Activated CD8-positive, alpha-beta memory T cell treated with anti-CD3 and anti-CD28 coated beads, Interleukin-2, amount 50 U/mL, for 4 hours (primary cell): ENCODE measurements at regions not wholly inside any gene's neighbourhood (a gene's known extent, or its start where the extent isn't known, plus 50 kb on each side); places are given as distances from the start of the nearest gene placed in this dataset.
"Not testable (repeated sequence)": the region's sequence is repeated elsewhere in the genome, so short reads cannot be mapped to it uniquely, and the experiment has no call there.

ENCODE experiments used
- DNase-seq: peaks from one replicate; pipeline ENCODE4 v3.0.0-alpha.2; 2020

DNA sequence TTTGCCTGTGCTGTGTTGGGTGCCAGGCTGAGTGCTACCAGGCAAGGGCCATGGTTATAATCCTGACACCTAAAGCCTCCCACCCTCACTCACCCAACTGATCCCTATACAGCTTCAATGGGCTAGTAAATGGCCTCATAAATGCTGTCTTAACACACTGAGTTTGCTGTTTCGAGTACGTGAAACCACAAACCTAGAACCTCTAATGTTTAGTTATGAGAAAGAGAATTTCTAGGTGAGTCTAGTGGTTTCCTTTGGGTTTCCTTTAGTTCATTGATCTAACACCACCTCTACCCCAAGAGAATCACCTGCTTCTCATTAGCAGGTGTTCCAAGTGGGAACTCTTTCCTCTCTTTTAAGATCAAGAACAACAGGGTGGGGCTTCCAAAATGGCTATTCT is 172.0 kb downstream of the MC4R start:
- no peak for DNase-seq

GRCh38 chr18:60199505-60199904 is 173.1 kb downstream of the MC4R start:
- no peak for DNase-seq

DNA sequence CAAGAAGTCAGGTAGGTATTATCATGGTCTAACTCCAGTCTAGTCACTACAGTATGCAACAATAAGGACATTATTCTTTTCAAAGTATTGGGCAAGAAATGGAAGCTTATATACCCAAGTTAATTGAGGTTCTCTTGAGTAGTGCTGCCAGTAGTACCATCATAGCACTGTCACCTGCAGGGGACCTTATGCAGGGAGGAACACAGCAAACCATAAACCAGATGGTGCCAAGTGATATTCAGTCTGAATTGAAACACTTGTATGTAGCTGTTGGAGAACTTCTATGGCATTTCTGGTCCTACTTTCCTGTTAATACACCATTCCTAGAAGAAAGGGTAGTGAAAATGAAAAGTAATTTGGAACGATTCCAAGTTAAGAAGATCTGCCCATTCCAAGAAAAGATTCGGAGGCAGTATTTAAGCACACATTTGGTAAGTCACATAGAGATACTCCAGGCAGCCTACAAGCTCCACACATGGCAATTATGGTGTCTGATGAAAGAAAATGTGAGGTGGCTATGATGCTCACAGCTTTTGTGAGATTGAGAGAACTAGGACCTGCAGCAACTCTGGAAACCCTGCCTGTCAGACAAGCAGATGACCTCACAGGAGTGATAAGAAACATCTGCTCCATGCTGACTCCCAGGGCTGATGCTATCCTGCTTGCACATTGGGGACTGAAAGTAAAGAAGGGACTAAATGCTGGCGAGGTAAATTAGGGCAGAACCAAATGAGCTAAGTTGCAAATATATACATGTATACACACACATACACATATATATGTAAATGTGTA is 174.7 kb downstream of the MC4R start:
- no peak for DNase-seq

DNA sequence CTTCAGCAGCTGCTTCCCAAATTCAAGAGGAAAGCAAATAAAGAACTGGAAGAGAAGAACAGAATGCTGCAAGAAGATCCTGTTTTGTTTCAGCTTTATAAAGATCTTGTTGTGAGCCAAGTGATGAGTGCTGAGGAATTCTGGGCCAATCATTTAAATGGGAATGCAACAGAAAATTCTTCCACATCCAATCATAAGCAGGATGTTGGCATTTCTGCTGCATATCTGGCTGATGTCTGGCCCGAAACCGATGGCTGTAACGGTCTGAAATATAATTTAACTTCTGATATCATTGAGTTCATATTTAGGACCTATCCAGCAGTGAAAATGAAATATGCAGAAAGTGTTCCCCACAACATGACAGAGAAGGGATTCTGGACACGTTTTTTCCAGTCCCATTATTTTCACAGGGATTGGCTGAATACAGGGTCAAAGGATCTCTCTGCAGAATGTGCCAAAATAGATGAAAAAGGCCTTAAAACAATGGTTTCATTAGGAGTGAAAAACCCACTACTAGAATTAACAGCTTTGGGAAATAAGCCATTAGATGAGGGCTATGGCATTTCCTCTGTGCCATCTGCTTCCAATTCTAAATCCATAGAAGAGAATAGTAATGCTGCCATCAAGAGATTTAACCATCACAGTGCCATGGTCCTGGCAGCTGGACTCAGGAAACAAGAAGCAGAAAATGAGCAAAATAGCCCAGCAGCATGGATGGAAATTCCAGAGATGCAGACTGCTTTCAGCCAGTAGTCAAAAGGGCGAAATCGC is 175.6 kb downstream of the MC4R start:
- DNase-seq, result no peak

DNA sequence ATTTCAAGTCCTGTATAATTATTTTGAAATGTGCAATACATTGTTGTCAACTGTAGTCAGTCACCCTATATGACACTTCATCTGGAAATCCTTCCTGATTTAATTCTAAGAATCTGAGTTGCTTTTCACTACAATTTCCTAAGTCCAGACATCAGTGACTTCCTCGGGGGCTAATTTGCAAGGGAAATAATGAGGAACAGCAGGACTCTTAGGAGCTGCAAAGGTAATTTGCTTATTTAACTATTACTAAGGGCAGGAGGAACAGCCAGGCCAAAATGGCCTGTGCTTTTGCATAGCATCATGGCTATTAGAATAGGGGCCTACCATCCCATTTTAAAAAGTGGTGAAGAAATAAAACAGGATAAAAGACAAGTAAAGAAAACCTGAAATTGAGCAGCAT is 178.8 kb downstream of the MC4R start:
- DNase-seq, result no peak

- no peak for DNase-seq
These were observed 180.6 kb downstream of the MC4R start for GRCh38 chr18:60191926-60192325.

DNA sequence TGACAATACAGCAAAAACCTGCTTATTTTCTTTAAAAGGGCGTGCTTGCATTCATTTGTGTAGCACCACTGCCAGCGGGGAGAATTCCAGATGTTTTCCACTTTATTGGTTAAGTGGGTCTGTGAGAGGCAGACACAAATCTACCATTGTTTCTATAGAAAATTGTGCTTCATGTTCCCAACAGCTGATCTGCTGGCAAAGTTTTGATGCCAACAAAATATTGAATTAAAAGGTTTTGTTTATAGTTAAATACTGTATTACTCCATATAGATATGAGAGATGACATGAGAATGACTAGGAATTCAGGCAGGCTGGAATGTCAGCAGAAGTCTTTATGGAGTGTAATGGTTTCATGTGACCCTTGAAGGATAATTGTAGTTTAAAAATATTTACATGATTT is 182.7 kb downstream of the MC4R start:
- no peak for DNase-seq

DNA sequence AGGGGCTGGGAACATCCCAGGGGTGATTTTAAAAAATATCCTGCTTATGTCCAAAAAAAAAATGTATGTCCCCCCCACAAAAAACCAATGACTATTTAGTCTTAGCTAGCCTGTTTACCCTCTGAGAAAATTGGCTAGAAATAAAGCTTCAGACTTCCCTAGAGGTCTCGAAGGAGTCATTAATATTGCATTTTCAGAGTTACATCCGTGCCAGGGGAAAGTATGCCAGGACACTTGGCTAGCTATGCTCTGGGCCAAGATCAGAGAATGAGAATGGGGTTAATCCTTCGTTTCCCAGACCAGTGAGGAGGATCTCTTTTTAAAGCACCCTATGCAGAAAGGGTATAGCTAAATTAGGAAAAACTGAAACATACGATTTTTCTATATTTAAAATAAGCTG is 183.6 kb downstream of the MC4R start:
- DNase-seq, result no peak

DNA sequence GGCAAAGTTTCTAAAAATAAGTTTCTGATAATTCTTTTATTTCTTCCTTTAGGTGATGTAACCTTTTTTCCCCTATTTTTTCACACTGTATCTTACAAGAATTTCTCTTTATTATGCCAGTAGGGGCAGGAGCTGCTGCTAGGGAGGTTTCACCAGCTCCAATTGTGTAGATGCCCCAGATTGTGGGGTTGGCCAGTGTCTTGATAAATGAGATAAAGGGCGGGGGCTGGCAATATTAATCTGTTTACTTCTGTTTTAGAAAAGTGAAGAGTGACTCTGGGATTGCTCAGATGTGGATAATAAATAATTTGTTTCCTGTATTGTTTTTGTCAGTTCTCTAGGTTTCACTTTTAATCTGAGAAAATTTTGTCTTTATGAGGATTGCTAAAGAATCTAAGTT is 190.4 kb downstream of the MC4R start:
- DNase-seq, result no peak

DNA sequence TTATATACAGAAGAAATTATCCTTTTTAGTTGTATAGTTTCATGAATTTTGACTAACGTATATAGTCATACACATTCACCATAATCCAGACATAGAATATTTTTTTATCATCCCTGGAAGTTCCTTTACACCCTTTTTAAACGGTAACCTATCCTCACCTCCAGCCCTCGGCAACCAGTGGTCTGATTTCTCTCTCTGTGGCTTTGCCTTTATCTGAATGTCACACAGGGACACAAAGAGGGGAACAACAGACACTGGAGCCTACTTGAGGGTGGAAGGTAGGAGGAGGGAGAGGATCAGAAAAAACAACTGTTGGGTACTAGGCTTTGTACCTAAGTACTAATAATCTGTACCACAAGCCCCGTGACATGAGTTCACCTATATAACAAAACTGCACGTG is 191.9 kb downstream of the MC4R start:
- DNase-seq, result no peak

GRCh38 chr18:60178224-60178623 is 194.4 kb downstream of the MC4R start:
- DNase-seq, result not testable (repeated sequence)

- no peak for DNase-seq
These were observed 196.3 kb downstream of the MC4R start for GRCh38 chr18:60176259-60176658.

DNA sequence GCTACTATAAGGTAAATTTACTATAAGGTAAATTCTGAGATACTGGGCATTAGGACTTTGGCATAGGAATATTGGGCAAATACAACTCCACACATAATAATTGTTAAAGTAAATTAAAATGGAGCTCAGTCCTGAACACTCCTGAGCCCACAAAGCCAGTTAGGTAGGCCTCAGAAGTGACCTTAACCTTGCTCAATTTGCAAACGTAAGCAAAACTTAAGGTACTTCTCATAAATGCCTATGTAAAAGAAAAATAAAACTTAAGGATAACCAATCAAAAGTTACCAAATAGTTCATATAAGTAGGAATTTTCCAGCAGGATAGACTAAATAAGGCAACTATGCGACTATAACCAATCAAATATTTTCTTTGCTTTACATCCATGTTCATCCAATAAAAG is 197.7 kb downstream of the MC4R start:
- no peak for DNase-seq

GRCh38 chr18:60172030-60172429 is 200.5 kb downstream of the MC4R start:
- DNase-seq, result no peak

DNA sequence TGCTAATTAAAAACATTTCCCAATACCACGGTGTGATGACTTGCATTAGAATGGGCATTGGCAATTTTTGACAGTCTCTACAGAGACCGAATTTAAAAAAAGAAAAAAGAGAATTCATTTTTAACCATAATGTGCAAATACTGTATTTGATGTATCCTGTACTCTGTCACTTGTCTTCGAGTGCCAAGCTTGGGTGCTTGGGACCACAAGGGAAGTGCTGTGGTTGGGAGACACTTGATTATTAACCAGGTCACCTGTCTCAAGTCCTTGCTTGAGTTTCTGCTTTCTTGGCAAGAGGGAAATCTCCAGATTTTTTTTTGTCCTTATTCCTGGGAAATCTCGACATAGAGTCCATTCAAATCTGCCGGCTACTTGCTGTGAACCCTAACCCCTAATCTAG is 209.0 kb downstream of the MC4R start:
- no peak for DNase-seq

- DNase-seq, result no peak
These were observed 210.2 kb downstream of the MC4R start for GRCh38 chr18:60162388-60162787.

- DNase-seq, result no peak
These were observed 214.8 kb downstream of the MC4R start for GRCh38 chr18:60157810-60158209.

DNA sequence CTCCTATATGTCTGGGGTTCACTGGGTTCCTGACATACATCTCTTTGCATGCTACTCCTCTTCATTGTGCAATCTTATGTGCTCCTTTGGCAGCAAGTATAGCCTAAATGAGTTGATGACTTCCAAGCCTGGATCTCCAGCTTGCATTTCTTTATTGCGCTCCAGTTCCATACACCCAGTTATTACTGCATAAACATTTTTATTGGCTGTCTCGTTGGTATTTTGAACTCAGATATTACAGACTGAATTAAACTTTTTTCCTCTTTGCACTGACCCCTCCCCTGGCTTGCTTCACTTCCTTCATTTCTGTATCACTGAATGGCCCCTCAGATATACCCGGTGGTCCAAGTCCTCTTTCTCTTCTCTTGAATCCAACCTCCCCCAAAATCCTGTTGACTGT is 219.2 kb downstream of the MC4R start:
- no peak for DNase-seq

GRCh38 chr18:60149316-60149715 is 223.3 kb downstream of the MC4R start:
- DNase-seq, result no peak

DNA sequence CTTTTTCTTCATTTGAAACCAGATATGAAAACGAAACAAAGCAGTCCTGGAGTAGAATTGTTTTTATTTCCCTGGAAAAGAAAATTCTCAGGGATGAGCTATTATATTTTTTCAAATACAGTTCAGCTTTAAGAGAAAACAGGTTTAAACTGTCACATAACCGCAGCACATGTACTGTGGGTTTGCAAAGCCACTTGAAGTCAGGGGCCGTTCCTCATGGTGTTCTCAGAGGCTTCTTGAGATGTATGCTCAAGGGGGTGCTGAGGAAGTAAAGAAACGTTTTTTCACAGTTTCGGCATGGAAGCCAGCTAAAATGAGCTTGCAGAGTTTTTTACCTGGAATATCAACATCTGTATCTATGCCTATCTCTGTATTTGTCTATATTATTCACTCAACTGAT is 225.3 kb downstream of the MC4R start:
- DNase-seq, result no peak

- DNase-seq, result no peak
These were observed 226.2 kb downstream of the MC4R start for GRCh38 chr18:60146220-60146960.

- no peak for DNase-seq
These were observed 226.8 kb downstream of the MC4R start for GRCh38 chr18:60145776-60146175.

DNA sequence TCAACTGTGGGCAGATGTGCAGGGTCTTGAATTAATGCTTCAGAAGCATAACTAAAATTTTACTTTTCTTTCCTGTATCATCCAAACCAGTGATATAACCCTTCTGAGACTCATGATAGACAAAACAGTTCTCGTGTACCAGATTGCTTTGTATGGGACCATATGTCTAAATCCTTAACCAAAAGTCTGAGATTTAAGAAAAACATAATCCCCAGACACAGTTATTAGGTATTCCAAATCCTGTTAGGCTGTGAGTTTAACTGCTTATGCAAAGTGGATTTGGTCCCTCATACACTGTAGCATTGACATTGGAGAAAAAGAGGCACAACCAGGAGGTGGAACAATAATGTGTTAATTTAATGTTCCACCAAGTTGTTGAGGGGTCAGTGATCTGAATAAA is 235.0 kb downstream of the PMAIP1 start:
- DNase-seq, result no peak

- no peak for DNase-seq
These were observed 230.5 kb downstream of the PMAIP1 start for GRCh38 chr18:60130284-60130683.
